ENCODE measurements at regions not wholly inside any gene's neighbourhood (a gene's known extent, or its start where the extent isn't known, plus 50 kb on each side); places are given as distances from the start of the nearest gene placed in this dataset.
"Not testable (repeated sequence)": the region's sequence is repeated elsewhere in the genome, so short reads cannot be mapped to it uniquely, and the experiment has no call there.

DNA sequence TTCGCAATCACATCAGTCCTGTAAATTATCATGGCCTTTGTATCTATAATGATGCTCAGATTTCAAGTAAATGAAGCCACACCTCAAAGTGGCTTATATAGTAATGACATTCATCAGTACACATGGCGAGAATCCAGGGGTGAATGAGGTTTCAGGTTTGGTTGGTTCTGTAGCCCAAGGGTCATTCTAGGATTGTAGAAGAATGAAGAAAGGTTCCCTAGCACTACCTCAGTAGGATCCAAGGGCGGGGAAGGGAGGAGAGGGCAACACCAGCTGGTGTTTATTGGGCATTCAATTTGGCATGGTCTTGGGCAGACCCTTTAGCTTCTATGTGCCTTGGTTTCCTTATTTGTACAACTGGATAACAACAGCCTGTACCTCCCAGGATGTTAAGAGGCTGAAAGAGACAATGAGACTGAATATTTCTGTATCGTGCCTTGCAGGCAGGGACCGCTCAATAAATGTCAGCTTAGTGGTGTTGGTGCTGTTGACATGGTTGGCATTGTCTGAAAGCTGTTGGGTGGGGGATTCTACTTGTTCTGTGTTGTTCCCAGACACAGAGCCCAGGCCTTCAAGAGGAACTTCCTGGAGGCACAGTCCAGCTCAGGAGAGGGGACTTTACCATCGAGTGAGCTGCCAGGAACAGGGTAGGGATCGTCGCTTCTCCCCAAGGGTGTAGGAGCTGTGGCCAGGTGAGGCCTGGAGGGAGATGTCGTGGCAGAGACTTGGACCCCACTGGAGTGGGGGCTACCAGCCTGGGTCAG lies 388.2 kb downstream of the PTPRU start:
- H3K36me3 ChIP-seq (ENCODE audit: control insufficient read depth in 2 of 2, insufficient read depth in 2 of 2, low read length in 1 of 2), result no peaks in the 10 kb centered on the region
- no peaks in the 10 kb centered on the region for H3K27me3 ChIP-seq (ENCODE audit: control insufficient read depth in 2 of 2, insufficient read depth in 1 of 2, low read length in 1 of 2)
- H3K9me3 ChIP-seq (ENCODE audit: control insufficient read depth in 2 of 2, insufficient read depth in 1 of 2, low read length in 1 of 2), result no peaks in the 10 kb centered on the region
- 84% methylated on average over 9 of the region's 9 CpGs for WGBS
- H3K4me3 ChIP-seq (ENCODE audit: low read length in 2 of 2), result no peak overlapping the region
- no peak for DNase-seq (ENCODE audit: low read depth in 6 of 9, low spot score in 9 of 9)
- no peaks in the 10 kb centered on the region for H3K4me1 ChIP-seq (ENCODE audit: control insufficient read depth in 2 of 2, insufficient read depth in 2 of 2, low read length in 2 of 2)
- H3K27ac ChIP-seq (ENCODE audit: low read depth in 1 of 2, low read length in 1 of 2), result no peak overlapping the region

DNA sequence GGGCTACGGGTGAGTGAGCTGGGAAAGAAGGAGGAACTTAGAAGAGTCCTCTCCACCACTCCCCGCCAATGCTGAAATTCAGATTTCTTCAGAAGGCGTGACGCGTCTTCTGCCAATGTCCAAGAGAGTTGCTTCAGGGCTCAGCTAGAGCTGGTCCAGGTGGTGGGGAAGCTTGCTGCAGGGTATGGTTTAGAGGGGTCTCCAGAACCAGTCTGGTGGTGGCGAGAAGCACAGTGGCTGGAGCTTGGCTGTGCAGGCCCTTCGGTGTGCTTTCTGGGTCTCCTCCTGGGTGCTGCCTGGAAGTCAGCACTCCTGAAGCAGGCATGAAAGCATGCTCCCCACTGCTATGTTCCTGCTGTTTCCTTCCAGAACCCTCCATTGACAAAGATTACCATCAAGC lies 387.2 kb downstream of the PTPRU start:
- Histone ChIP-seq H3K4me1 (ENCODE audit: control insufficient read depth in 2 of 2, insufficient read depth in 2 of 2, low read length in 2 of 2) (no peaks in the 10 kb centered on the region), H3K27ac (ENCODE audit: low read depth in 1 of 2, low read length in 1 of 2) (no peak overlapping the region), H3K36me3 (ENCODE audit: control insufficient read depth in 2 of 2, insufficient read depth in 2 of 2, low read length in 1 of 2) (no peaks in the 10 kb centered on the region), H3K4me3 (ENCODE audit: low read length in 2 of 2) (no peak overlapping the region), H3K9me3 (ENCODE audit: control insufficient read depth in 2 of 2, insufficient read depth in 1 of 2, low read length in 1 of 2) (no peaks in the 10 kb centered on the region), H3K27me3 (ENCODE audit: control insufficient read depth in 2 of 2, insufficient read depth in 1 of 2, low read length in 1 of 2) (no peaks in the 10 kb centered on the region)
- 78% methylated on average over 7 of the region's 7 CpGs for WGBS
- DNase-seq (ENCODE audit: low read depth in 6 of 9, low spot score in 9 of 9), result no peak

DNA sequence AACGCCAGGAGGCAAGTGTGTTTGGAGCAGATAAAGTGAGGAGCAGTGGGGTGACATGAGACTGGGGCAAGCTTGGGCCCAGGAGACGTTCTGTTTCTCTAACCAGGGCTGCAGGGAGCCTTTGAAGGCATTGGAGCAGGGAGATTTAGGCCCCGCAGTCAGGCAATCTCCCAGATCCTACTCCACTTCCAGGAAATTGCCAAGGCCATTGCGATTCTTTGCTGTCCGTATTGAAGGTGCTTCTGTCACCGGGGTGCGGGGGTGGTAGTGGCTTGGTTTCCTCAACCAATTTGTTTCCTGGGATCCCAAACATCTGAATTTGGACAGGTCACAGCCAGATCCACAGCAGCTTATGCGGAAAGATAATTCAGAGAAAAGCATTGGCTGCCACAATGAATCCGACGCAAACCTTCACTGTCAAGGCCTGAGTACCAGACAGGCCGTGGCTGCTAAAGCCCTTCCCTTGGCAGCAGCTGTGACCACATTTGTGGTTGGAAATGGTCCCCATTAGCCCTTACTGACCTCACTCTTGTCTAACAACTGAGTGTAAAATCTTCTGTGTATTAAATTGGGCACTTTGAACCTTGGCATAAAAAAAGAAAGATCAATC lies 385.6 kb downstream of the PTPRU start:
- WGBS, result 88% methylated on average over 11 of the region's 11 CpGs
- H3K4me3 ChIP-seq (ENCODE audit: low read length in 2 of 2), result no peak overlapping the region
- no peak overlapping the region for H3K27ac ChIP-seq (ENCODE audit: low read depth in 1 of 2, low read length in 1 of 2)
- H3K36me3 ChIP-seq (ENCODE audit: control insufficient read depth in 2 of 2, insufficient read depth in 2 of 2, low read length in 1 of 2), result no peaks in the 10 kb centered on the region
- DNase-seq (ENCODE audit: low read depth in 6 of 9, low spot score in 9 of 9), result no peak
- no peaks in the 10 kb centered on the region for H3K9me3 ChIP-seq (ENCODE audit: control insufficient read depth in 2 of 2, insufficient read depth in 1 of 2, low read length in 1 of 2)
- H3K27me3 ChIP-seq (ENCODE audit: control insufficient read depth in 2 of 2, insufficient read depth in 1 of 2, low read length in 1 of 2), result no peaks in the 10 kb centered on the region
- H3K4me1 ChIP-seq (ENCODE audit: control insufficient read depth in 2 of 2, insufficient read depth in 2 of 2, low read length in 2 of 2), result no peaks in the 10 kb centered on the region

DNA sequence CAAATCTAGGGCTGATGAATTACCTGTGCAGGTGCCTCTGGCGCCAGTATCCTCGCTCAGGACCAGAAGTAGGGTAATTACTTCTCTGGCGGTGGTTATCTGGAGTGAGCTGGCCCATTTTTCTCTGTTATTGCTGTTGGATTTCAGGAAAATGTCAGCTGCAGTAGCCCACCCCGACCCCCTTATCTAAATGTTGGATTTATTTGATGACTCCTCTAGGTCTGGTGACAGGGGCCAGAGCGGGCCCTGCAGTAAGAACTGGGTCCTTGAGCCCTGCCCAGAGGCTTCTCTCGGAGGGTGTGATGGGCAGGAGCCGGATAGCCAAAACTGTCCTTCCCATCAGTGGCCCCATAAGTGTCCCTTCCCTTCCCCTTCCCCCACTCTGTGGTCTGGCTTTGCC lies 384.3 kb downstream of the PTPRU start:
- no peak for DNase-seq (ENCODE audit: low read depth in 6 of 9, low spot score in 9 of 9)
- no peak overlapping the region for H3K4me3 ChIP-seq (ENCODE audit: low read length in 2 of 2)
- 93% methylated on average over 7 of the region's 7 CpGs for WGBS

DNA sequence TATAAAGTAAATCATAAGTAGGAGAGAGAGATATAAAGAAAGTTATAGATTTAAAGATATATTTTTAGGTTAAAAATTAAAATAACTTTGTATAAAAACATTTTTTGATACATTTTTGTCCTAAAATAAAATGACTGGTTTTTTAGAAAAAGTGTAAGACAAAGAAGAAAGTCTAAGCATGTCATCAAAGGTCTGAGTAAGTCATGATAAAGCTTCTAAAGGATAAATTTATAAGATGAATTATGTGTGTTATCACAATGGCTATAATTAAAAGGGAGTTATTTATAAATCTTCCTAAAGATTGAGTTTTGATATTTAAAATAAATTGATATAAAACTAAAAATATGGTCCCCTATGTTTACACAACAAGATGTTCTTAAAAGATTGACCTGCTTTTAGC lies 370.9 kb downstream of the PTPRU start:
- Histone ChIP-seq H3K4me1 (ENCODE audit: control insufficient read depth in 2 of 2, insufficient read depth in 2 of 2, low read length in 2 of 2) (no peaks in the 10 kb centered on the region), H3K36me3 (ENCODE audit: control insufficient read depth in 2 of 2, insufficient read depth in 2 of 2, low read length in 1 of 2) (no peaks in the 10 kb centered on the region), H3K27me3 (ENCODE audit: control insufficient read depth in 2 of 2, insufficient read depth in 1 of 2, low read length in 1 of 2) (no peaks in the 10 kb centered on the region), H3K27ac (ENCODE audit: low read depth in 1 of 2, low read length in 1 of 2) (no peak overlapping the region), H3K9me3 (ENCODE audit: control insufficient read depth in 2 of 2, insufficient read depth in 1 of 2, low read length in 1 of 2) (no peaks in the 10 kb centered on the region), H3K4me3 (ENCODE audit: low read length in 2 of 2) (no peak overlapping the region)
- DNase-seq (ENCODE audit: low read depth in 6 of 9, low spot score in 9 of 9), result no peak

More for the DNA sequence above, 384.3 kb downstream of the PTPRU start:
- H3K27me3 ChIP-seq (ENCODE audit: control insufficient read depth in 2 of 2, insufficient read depth in 1 of 2, low read length in 1 of 2), result no peaks in the 10 kb centered on the region
- no peaks in the 10 kb centered on the region for H3K4me1 ChIP-seq (ENCODE audit: control insufficient read depth in 2 of 2, insufficient read depth in 2 of 2, low read length in 2 of 2)
- no peak overlapping the region for H3K27ac ChIP-seq (ENCODE audit: low read depth in 1 of 2, low read length in 1 of 2)
- H3K9me3 ChIP-seq (ENCODE audit: control insufficient read depth in 2 of 2, insufficient read depth in 1 of 2, low read length in 1 of 2), result no peaks in the 10 kb centered on the region
- no peaks in the 10 kb centered on the region for H3K36me3 ChIP-seq (ENCODE audit: control insufficient read depth in 2 of 2, insufficient read depth in 2 of 2, low read length in 1 of 2)

DNA sequence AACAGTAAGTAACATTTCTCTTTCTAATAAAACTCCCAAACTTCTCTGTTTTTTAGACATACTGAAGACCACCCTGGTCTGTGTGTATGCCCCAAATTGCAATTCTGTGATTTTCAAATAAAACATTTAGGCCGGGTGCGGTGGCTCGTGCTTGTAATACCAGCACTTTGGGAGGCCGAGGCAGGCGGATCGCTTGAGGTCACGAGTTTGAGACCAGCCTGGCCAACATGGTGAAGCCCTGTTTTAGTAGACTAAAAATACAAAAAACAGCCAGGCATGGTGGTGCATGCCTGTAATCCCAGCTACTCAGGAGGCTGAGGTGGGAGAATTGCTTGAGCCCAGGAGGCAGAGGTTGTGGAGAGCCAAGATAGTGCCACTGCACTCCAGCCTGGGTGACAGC lies 368.5 kb downstream of the PTPRU start:
- not testable (repeated sequence) for H3K27ac ChIP-seq (ENCODE audit: low read depth in 1 of 2, low read length in 1 of 2); H3K4me3 ChIP-seq (ENCODE audit: low read length in 2 of 2); DNase-seq (ENCODE audit: low read depth in 6 of 9, low spot score in 9 of 9); H3K9me3 ChIP-seq (ENCODE audit: control insufficient read depth in 2 of 2, insufficient read depth in 1 of 2, low read length in 1 of 2); H3K27me3 ChIP-seq (ENCODE audit: control insufficient read depth in 2 of 2, insufficient read depth in 1 of 2, low read length in 1 of 2); H3K4me1 ChIP-seq (ENCODE audit: control insufficient read depth in 2 of 2, insufficient read depth in 2 of 2, low read length in 2 of 2); H3K36me3 ChIP-seq (ENCODE audit: control insufficient read depth in 2 of 2, insufficient read depth in 2 of 2, low read length in 1 of 2)
- 97% methylated on average over 7 of the region's 7 CpGs for WGBS

DNA sequence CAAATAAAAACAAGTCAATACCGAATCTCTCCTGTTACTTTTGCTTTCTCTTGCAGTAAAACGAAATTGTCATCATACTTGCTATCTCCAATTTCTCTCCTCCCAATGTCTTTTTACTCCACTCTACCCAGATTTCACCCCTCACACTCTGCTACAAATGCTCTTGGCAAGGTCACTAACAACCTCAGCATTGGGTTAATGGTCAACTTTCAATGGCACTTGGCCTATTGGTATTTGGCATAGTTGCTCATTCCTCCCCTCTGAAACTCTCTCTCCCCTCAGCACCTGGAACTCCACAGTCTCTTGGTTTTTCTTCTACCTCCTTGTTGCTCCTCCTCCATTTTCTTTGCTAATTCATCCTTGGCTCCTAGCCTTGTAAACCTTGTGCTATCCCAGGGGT lies 367.3 kb downstream of the PTPRU start:
- Histone ChIP-seq H3K27ac (ENCODE audit: low read depth in 1 of 2, low read length in 1 of 2) (no peak overlapping the region), H3K4me3 (ENCODE audit: low read length in 2 of 2) (no peak overlapping the region), H3K36me3 (ENCODE audit: control insufficient read depth in 2 of 2, insufficient read depth in 2 of 2, low read length in 1 of 2) (no peaks in the 10 kb centered on the region), H3K27me3 (ENCODE audit: control insufficient read depth in 2 of 2, insufficient read depth in 1 of 2, low read length in 1 of 2) (no peaks in the 10 kb centered on the region), H3K9me3 (ENCODE audit: control insufficient read depth in 2 of 2, insufficient read depth in 1 of 2, low read length in 1 of 2) (no peaks in the 10 kb centered on the region), H3K4me1 (ENCODE audit: control insufficient read depth in 2 of 2, insufficient read depth in 2 of 2, low read length in 2 of 2) (no peaks in the 10 kb centered on the region)
- DNase-seq (ENCODE audit: low read depth in 6 of 9, low spot score in 9 of 9), result no peak
- WGBS, result 91% methylated on average over 2 of the region's 2 CpGs

DNA sequence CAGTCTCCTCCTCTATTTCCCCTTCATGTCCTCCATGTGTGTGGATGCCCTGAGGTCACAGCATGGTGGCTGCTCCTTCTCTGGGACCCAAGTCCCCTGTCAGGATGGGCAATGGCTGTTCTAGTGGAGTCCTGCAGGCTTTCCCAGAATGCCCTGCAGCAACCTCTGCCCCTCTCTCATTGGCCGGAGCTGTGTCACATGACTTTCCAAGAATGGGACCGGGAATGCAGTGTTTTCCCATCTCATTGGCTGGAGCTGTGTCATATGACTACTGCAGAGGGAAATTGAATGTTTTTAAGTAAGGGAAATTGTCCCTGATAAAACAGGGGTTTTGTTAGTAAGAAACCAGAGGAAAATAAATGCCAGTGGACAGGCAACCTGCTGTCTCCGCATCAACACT lies 365.9 kb downstream of the PTPRU start:
- H3K4me1 ChIP-seq (ENCODE audit: control insufficient read depth in 2 of 2, insufficient read depth in 2 of 2, low read length in 2 of 2), result no peaks in the 10 kb centered on the region

DNA sequence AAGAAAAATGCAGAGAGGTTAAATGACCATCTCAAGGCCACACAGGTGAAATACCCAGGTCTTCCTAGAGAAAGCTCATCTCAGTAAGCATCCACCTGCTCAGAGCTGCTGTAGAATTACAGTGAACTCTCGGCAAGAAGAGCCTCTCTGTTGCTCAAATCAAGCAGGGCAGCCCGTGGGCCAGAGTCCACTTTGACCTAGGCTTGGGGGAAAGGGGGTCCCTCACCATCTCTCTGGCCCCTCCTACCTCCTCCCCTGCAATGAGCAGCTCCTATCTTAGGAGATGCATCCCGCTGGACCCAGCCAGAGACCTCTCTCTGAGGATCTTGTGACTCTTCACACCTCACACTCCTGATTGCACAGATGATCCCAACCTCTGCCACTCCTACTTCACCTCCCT lies 364.7 kb downstream of the PTPRU start:
- Histone ChIP-seq H3K27ac (ENCODE audit: low read depth in 1 of 2, low read length in 1 of 2) (no peak overlapping the region), H3K4me1 (ENCODE audit: control insufficient read depth in 2 of 2, insufficient read depth in 2 of 2, low read length in 2 of 2) (no peaks in the 10 kb centered on the region), H3K36me3 (ENCODE audit: control insufficient read depth in 2 of 2, insufficient read depth in 2 of 2, low read length in 1 of 2) (no peaks in the 10 kb centered on the region), H3K9me3 (ENCODE audit: control insufficient read depth in 2 of 2, insufficient read depth in 1 of 2, low read length in 1 of 2) (no peaks in the 10 kb centered on the region), H3K27me3 (ENCODE audit: control insufficient read depth in 2 of 2, insufficient read depth in 1 of 2, low read length in 1 of 2) (no peaks in the 10 kb centered on the region), H3K4me3 (ENCODE audit: low read length in 2 of 2) (no peak overlapping the region)
- 73% methylated on average over 3 of the region's 3 CpGs for WGBS
- no peak for DNase-seq (ENCODE audit: low read depth in 6 of 9, low spot score in 9 of 9)

More for the DNA sequence above, 365.9 kb downstream of the PTPRU start:
- Histone ChIP-seq H3K36me3 (ENCODE audit: control insufficient read depth in 2 of 2, insufficient read depth in 2 of 2, low read length in 1 of 2) (no peaks in the 10 kb centered on the region), H3K27me3 (ENCODE audit: control insufficient read depth in 2 of 2, insufficient read depth in 1 of 2, low read length in 1 of 2) (no peaks in the 10 kb centered on the region), H3K4me3 (ENCODE audit: low read length in 2 of 2) (no peak overlapping the region), H3K27ac (ENCODE audit: low read depth in 1 of 2, low read length in 1 of 2) (no peak overlapping the region), H3K9me3 (ENCODE audit: control insufficient read depth in 2 of 2, insufficient read depth in 1 of 2, low read length in 1 of 2) (no peaks in the 10 kb centered on the region)
- WGBS, result 97% methylated on average over 3 of the region's 3 CpGs
- no peak for DNase-seq (ENCODE audit: low read depth in 6 of 9, low spot score in 9 of 9)
